PC-3 (cell line): ENCODE measurements at regions not wholly inside any gene's neighbourhood (a gene's known extent, or its start where the extent isn't known, plus 50 kb on each side); places are given as distances from the start of the nearest gene placed in this dataset.

Experiments
- ATAC-seq: fragments of 200-7000 bp; cut with Tn5 transposase; 2 replicates; pipeline ENCODE4 v1.9.1; 2020; ENCODE audit warnings: mild to moderate bottlenecking, moderate library complexity
- BruUV-seq: library from RNA; stranded (reverse); fragments of 400-500 nt; replicated peaks from 2 replicates; lab custom pipeline; 2021; lab: Mats Ljungman, UMichigan
- CTCF ChIA-PET: fragments of 300-600 bp; sonication (Branson Sonifier 250); formaldehyde crosslinking; loops from one replicate; lab custom pipeline; 2022; ENCODE audit warnings: antibody characterized with exemption; lab: Charles Lee
- POLR2A ChIA-PET: fragments of 300-600 bp; sonication (Branson Sonifier 250); formaldehyde crosslinking; loops from one replicate; lab custom pipeline; 2022; ENCODE audit warnings: antibody characterized with exemption; ENCODE audit not compliant: unreplicated experiment; lab: Charles Lee
- DNase-seq: peaks from one replicate; pipeline ENCODE4 v3.0.0-alpha.2; 2015
- H2AFZ ChIP-seq: fragments of 300-600 bp; sonication (generic); 2 replicates; pipeline ENCODE4 v1.6.0; 2016; ENCODE audit warnings: antibody characterized with exemption, low read length
- H3F3A ChIP-seq: fragments of 300-600 bp; sonication (generic); one replicate; pipeline ENCODE4 v1.6.0; 2017; ENCODE audit warnings: antibody characterized with exemption, low read length, control low read depth, mild to moderate bottlenecking; ENCODE audit not compliant: unreplicated experiment
- H3K27ac ChIP-seq: fragments of 300-600 bp; sonication (generic); 2 replicates; pipeline ENCODE4 v1.5.1; 2016; ENCODE audit warnings: mild to moderate bottlenecking, low read length
- H3K27me3 ChIP-seq: fragments of 300-600 bp; sonication (generic); 2 replicates; pipeline ENCODE4 v1.6.1; 2016; ENCODE audit warnings: low read length, mixed read lengths
- H3K36me3 ChIP-seq: fragments of 300-600 bp; sonication (generic); 2 replicates; pipeline ENCODE4 v1.6.1; 2016; ENCODE audit warnings: low read depth, mixed run types, low read length, mixed read lengths
- H3K4me1 ChIP-seq: fragments of 300-600 bp; sonication (generic); 2 replicates; pipeline ENCODE4 v1.5.1; 2016; ENCODE audit warnings: low read length; ENCODE audit not compliant: insufficient read depth
- H3K4me2 ChIP-seq: fragments of 300-600 bp; sonication (generic); 2 replicates; pipeline ENCODE4 v1.6.0; 2016; ENCODE audit warnings: low read length
- H3K4me3 ChIP-seq: fragments of 300-600 bp; sonication (generic); 2 replicates; pipeline ENCODE4 v1.5.1; 2016; ENCODE audit warnings: mild to moderate bottlenecking, low read length, mixed read lengths
- H3K79me2 ChIP-seq: fragments of 300-600 bp; sonication (generic); 2 replicates; pipeline ENCODE4 v1.6.1; 2017; ENCODE audit warnings: low read length, mixed read lengths
- H3K9ac ChIP-seq: fragments of 300-600 bp; sonication (generic); 2 replicates; pipeline ENCODE4 v1.6.0; 2016; ENCODE audit warnings: mild to moderate bottlenecking, low read length
- H3K9me2 ChIP-seq: fragments of 300-600 bp; sonication (generic); replicated peaks from 2 replicates; pipeline ENCODE4 v1.6.1; 2016; ENCODE audit warnings: mixed run types, low read length, mixed read lengths
- H3K9me3 ChIP-seq: fragments of 300-600 bp; sonication (generic); 2 replicates; pipeline ENCODE4 v1.6.1; 2016; ENCODE audit warnings: low read length, mixed read lengths
- H4K20me1 ChIP-seq: fragments of 300-600 bp; sonication (generic); 2 replicates; pipeline ENCODE4 v1.6.1; 2016; ENCODE audit warnings: low read length, mixed read lengths
- EZH2 ChIP-seq: fragments of 300-600 bp; sonication (generic); IDR thresholded peaks from one replicate; pipeline ENCODE4 v1.6.1; 2017; ENCODE audit warnings: antibody characterized with exemption, mild to moderate bottlenecking, low read length; ENCODE audit not compliant: unreplicated experiment
- EZH2phosphoT487 ChIP-seq: fragments of 300-600 bp; sonication (generic); IDR thresholded peaks from 2 replicates; pipeline ENCODE4 v1.6.1; 2018; ENCODE audit warnings: mild to moderate bottlenecking, antibody characterized with exemption, low read length, borderline replicate concordance
- intact Hi-C: fragments of 100-400 bp; cut with micrococcal nuclease; formaldehyde crosslinking; loops from 2 replicates; pipeline ENCODE4 v1.9.0; 2023
- TF ChIP-seq, protein P1 (sequence below): fragments of 300-600 bp; sonication (generic); conservative IDR thresholded peaks from 2 replicates; pipeline ENCODE4 v1.5.1; 2017; ENCODE audit warnings: antibody characterized with exemption, low read depth, mild to moderate bottlenecking, low read length

DNA sequence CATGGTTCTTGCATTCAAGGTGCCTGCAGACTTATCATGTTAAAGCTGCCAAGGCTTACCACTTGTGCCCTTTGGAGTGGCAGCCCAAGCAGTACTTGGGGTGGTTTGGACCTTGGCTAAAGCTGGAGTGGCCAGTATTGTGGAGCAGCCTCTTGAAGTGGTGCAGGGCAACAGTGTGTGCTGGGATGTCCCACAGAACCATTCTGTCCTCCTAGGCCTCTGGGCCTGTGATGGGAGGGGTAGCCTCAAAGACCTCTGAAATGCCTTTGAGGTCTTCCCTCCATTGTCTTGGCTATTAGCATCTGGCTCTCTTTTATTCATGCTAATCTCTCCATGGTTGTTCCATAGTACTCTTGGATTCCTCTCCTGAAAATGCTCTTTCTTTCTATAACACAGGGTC is 78.2 kb upstream of the SLC24A4 start:
- no peaks in the 10 kb centered on the region for H3K36me3 ChIP-seq
- BruUV-seq: no TSS peak
- H3K9ac ChIP-seq: no peak overlapping the region
- no peaks in the 10 kb centered on the region for H3K79me2 ChIP-seq
- DNase-seq (no peak), ATAC-seq (no peak)
- no peaks in the 10 kb centered on the region for H4K20me1 ChIP-seq
- TF ChIP-seq, protein P1, sequence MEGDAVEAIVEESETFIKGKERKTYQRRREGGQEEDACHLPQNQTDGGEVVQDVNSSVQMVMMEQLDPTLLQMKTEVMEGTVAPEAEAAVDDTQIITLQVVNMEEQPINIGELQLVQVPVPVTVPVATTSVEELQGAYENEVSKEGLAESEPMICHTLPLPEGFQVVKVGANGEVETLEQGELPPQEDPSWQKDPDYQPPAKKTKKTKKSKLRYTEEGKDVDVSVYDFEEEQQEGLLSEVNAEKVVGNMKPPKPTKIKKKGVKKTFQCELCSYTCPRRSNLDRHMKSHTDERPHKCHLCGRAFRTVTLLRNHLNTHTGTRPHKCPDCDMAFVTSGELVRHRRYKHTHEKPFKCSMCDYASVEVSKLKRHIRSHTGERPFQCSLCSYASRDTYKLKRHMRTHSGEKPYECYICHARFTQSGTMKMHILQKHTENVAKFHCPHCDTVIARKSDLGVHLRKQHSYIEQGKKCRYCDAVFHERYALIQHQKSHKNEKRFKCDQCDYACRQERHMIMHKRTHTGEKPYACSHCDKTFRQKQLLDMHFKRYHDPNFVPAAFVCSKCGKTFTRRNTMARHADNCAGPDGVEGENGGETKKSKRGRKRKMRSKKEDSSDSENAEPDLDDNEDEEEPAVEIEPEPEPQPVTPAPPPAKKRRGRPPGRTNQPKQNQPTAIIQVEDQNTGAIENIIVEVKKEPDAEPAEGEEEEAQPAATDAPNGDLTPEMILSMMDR: no peak
- TF ChIP-seq EZH2phosphoT487: no peak
- TF ChIP-seq EZH2: no peak
- H3K9me2 ChIP-seq: no peaks in the 10 kb centered on the region
- no peak overlapping the region for H3K4me3 ChIP-seq
- H3K4me1 ChIP-seq: no peaks in the 10 kb centered on the region
- intact Hi-C loops: no loop called here
- H2AFZ ChIP-seq: no peak overlapping the region
- POLR2A ChIA-PET: no interaction called here
- H3K27me3 ChIP-seq: peaks cover 14% of the 10 kb centered on the region; the same call in 1 of the 2 replicates
- H3K4me2 ChIP-seq: no peak overlapping the region
- H3K9me3 ChIP-seq: peaks cover 8% of the 10 kb centered on the region; the same call in 1 of the 2 replicates
- no peaks in the 10 kb centered on the region for H3F3A ChIP-seq
- H3K27ac ChIP-seq: no peak overlapping the region
- CTCF ChIA-PET: no interaction called here

DNA sequence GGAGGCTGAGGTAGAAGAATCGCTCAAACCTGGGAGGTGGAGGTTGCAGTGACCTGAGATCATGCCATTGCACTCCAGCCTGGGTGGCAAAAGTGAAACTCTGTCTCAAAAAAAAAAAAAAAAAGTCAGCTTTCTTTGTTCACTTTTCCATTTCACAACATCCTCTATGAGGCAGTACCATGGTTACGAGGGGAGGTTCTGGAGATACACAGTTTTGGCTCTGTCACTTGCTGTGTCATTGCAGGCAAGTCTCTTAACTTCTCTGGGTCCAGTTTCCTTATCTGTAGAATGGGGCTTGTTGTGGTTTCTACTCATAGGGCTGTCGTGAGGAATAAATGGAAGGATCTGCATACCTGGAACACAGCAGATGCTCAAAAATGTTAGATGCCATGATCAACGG is 75.6 kb upstream of the SLC24A4 start:
- TF ChIP-seq, protein P1: no peak
- DNase-seq (no peak), ATAC-seq (no peak)
- no peaks in the 10 kb centered on the region for H3K36me3 ChIP-seq
- ChIA-PET POLR2A (no interaction called here), CTCF (no interaction called here)
- H3K9me2 ChIP-seq: no peaks in the 10 kb centered on the region
- intact Hi-C loops: no loop called here
- H3K9ac ChIP-seq: no peak overlapping the region
- no peaks in the 10 kb centered on the region for H4K20me1 ChIP-seq
- peaks cover 8% of the 10 kb centered on the region; the same call in 1 of the 2 replicates for H3K9me3 ChIP-seq
- H3K4me2 ChIP-seq: no peak overlapping the region
- no peaks in the 10 kb centered on the region for H3K79me2 ChIP-seq
- H3K4me1 ChIP-seq: no peaks in the 10 kb centered on the region
- BruUV-seq: no TSS peak
- H3K4me3 ChIP-seq: no peak overlapping the region
- peaks cover 24% of the 10 kb centered on the region for H3K27me3 ChIP-seq
- H3K27ac ChIP-seq: no peak overlapping the region
- no peaks in the 10 kb centered on the region for H3F3A ChIP-seq
- H2AFZ ChIP-seq: no peak overlapping the region

DNA sequence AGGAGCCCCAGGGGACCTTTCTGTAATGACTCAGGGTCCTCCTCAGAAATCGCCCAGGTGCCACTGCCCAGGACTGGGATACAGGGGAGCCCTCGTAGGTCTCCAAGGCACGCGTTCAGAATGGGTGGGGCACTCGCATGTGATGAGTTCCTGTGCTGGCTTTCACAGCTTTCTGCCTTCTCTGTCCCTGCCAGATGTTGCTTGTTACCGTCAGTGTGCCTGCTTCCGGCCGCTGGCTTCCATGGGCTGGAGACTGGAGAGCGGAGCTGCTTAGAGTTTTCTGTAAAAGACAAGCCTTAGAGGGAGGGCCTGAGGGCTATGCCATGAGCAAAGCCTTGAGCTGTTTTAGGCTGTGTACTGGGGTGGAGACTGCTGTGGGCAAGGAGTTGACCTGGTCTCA is 75.0 kb upstream of the SLC24A4 start:
- H3K9me3 ChIP-seq: peaks cover 8% of the 10 kb centered on the region; the same call in 1 of the 2 replicates
- no peaks in the 10 kb centered on the region for H4K20me1 ChIP-seq
- H3K4me1 ChIP-seq: no peaks in the 10 kb centered on the region
- ChIA-PET POLR2A (no interaction called here), CTCF (no interaction called here)
- no peaks in the 10 kb centered on the region for H3K9me2 ChIP-seq
- TF ChIP-seq, protein P1: no peak
- TF ChIP-seq EZH2phosphoT487 (no peak), EZH2 (no peak)
- H3K4me3 ChIP-seq: no peak overlapping the region
- H3F3A ChIP-seq: no peaks in the 10 kb centered on the region
- DNase-seq (no peak), ATAC-seq (no peak)
- H3K27ac ChIP-seq: no peak overlapping the region
- no peaks in the 10 kb centered on the region for H3K36me3 ChIP-seq
- intact Hi-C loops: no loop called here
- BruUV-seq: no TSS peak
- no peak overlapping the region for H2AFZ ChIP-seq
- H3K4me2 ChIP-seq: no peak overlapping the region
- H3K9ac ChIP-seq: no peak overlapping the region
- no peaks in the 10 kb centered on the region for H3K79me2 ChIP-seq
- H3K27me3 ChIP-seq: peaks cover 30% of the 10 kb centered on the region
